Skeletal muscle satellite cell (primary cell): ENCODE measurements at regions not wholly inside any gene's neighbourhood (a gene's known extent, or its start where the extent isn't known, plus 50 kb on each side); places are given as distances from the start of the nearest gene placed in this dataset.
"Not testable (repeated sequence)": the region's sequence is repeated elsewhere in the genome, so short reads cannot be mapped to it uniquely, and the experiment has no call there.

ENCODE experiments used
- H3K27me3 ChIP-seq: 2 replicates; pipeline ENCODE4 v1.7.0; 2013; ENCODE audit warnings: low read length; ENCODE audit not compliant: control insufficient read depth, insufficient read depth
- H3K36me3 ChIP-seq: 2 replicates; pipeline ENCODE4 v1.7.0; 2013; ENCODE audit warnings: mild to moderate bottlenecking, control low read depth, low read length; ENCODE audit not compliant: insufficient read depth
- H3K4me1 ChIP-seq: 2 replicates; pipeline ENCODE4 v1.7.0; 2013; ENCODE audit warnings: low read length; ENCODE audit not compliant: control insufficient read depth, insufficient read depth
- H3K4me2 ChIP-seq: 2 replicates; pipeline ENCODE4 v1.7.0; 2013; ENCODE audit warnings: mild to moderate bottlenecking, low read length
- H3K4me3 ChIP-seq: 2 replicates; pipeline ENCODE4 v1.7.0; 2013; ENCODE audit warnings: low read length
- H3K9ac ChIP-seq: 2 replicates; pipeline ENCODE4 v1.7.0; 2013; ENCODE audit warnings: mild to moderate bottlenecking, low read depth, low read length, moderate library complexity
- H3K9me3 ChIP-seq: replicated peaks from 2 replicates; pipeline ENCODE4 v1.7.0; 2013; ENCODE audit warnings: mild to moderate bottlenecking, control low read depth, low read length

GRCh38 chr4:189834616-189835015, 106.1 kb upstream of the FRG1 start:
- no peak overlapping the region for H3K4me3 ChIP-seq
- H3K9me3 ChIP-seq = peaks cover 3% of the 10 kb centered on the region
- no peak overlapping the region for H3K4me2 ChIP-seq
- H3K36me3 ChIP-seq = no peaks in the 10 kb centered on the region
- no peaks in the 10 kb centered on the region for H3K4me1 ChIP-seq
- no peak overlapping the region for H3K9ac ChIP-seq
- H3K27me3 ChIP-seq = no peaks in the 10 kb centered on the region

GRCh38 chr4:189835505-189835904, 105.2 kb upstream of the FRG1 start:
- no peaks in the 10 kb centered on the region for H3K27me3 ChIP-seq

GRCh38 chr4:189837471-189837870, 103.2 kb upstream of the FRG1 start:
- H3K4me1 ChIP-seq = no peaks in the 10 kb centered on the region
- H3K9ac ChIP-seq = no peak overlapping the region
- no peak overlapping the region for H3K4me3 ChIP-seq
- H3K27me3 ChIP-seq = no peaks in the 10 kb centered on the region
- no peak overlapping the region for H3K4me2 ChIP-seq
- H3K9me3 ChIP-seq = no peaks in the 10 kb centered on the region
- H3K36me3 ChIP-seq = no peaks in the 10 kb centered on the region

More at GRCh38 chr4:189835505-189835904, 105.2 kb upstream of the FRG1 start:
- Histone ChIP-seq H3K9ac (no peak overlapping the region), H3K9me3 (peaks cover 3% of the 10 kb centered on the region), H3K36me3 (no peaks in the 10 kb centered on the region), H3K4me2 (no peak overlapping the region), H3K4me3 (no peak overlapping the region), H3K4me1 (no peaks in the 10 kb centered on the region)

- Histone ChIP-seq H3K4me3 (no peak overlapping the region), H3K9me3 (peaks cover 3% of the 10 kb centered on the region), H3K4me1 (no peaks in the 10 kb centered on the region), H3K4me2 (no peak overlapping the region), H3K36me3 (no peaks in the 10 kb centered on the region), H3K9ac (no peak overlapping the region), H3K27me3 (no peaks in the 10 kb centered on the region)
Observed at GRCh38 chr4:189838821-189839497, 101.7 kb upstream of the FRG1 start.

- Histone ChIP-seq H3K4me3 (no peak overlapping the region), H3K27me3 (no peaks in the 10 kb centered on the region), H3K4me1 (no peaks in the 10 kb centered on the region), H3K36me3 (no peaks in the 10 kb centered on the region), H3K9me3 (peaks cover 3% of the 10 kb centered on the region), H3K9ac (no peak overlapping the region), H3K4me2 (no peak overlapping the region)
Observed at GRCh38 chr4:189840356-189840755, 100.3 kb upstream of the FRG1 start.

- Histone ChIP-seq H3K4me3 (no peak overlapping the region), H3K27me3 (no peaks in the 10 kb centered on the region), H3K9me3 (peaks cover 3% of the 10 kb centered on the region), H3K36me3 (no peaks in the 10 kb centered on the region), H3K9ac (no peak overlapping the region), H3K4me1 (no peaks in the 10 kb centered on the region), H3K4me2 (no peak overlapping the region)
Observed at GRCh38 chr4:189843413-189844009, 97.2 kb upstream of the FRG1 start.

GRCh38 chr4:189845145-189845846, 95.4 kb upstream of the FRG1 start:
- no peaks in the 10 kb centered on the region for H3K36me3 ChIP-seq
- peaks cover 3% of the 10 kb centered on the region for H3K9me3 ChIP-seq

GRCh38 chr4:189846094-189846493, 94.6 kb upstream of the FRG1 start:
- not testable (repeated sequence) for H3K9me3 ChIP-seq, H3K36me3 ChIP-seq, H3K9ac ChIP-seq, H3K4me1 ChIP-seq, H3K27me3 ChIP-seq, H3K4me3 ChIP-seq, H3K4me2 ChIP-seq

More at GRCh38 chr4:189845145-189845846, 95.4 kb upstream of the FRG1 start:
- Histone ChIP-seq H3K4me2 (no peak overlapping the region), H3K27me3 (no peaks in the 10 kb centered on the region), H3K9ac (no peak overlapping the region), H3K4me3 (no peak overlapping the region), H3K4me1 (no peaks in the 10 kb centered on the region)

- H3K4me1 ChIP-seq, H3K9me3 ChIP-seq, H3K27me3 ChIP-seq, H3K4me3 ChIP-seq, H3K9ac ChIP-seq, H3K36me3 ChIP-seq, H3K4me2 ChIP-seq: not testable (repeated sequence)
Observed at GRCh38 chr4:189846608-189847007, 94.1 kb upstream of the FRG1 start.

GRCh38 chr4:189848672-189849071, 92.0 kb upstream of the FRG1 start:
- not testable (repeated sequence) for H3K9me3 ChIP-seq, H3K4me1 ChIP-seq, H3K4me2 ChIP-seq, H3K4me3 ChIP-seq, H3K27me3 ChIP-seq, H3K9ac ChIP-seq, H3K36me3 ChIP-seq

GRCh38 chr4:189850239-189850856, 90.3 kb upstream of the FRG1 start:
- Histone ChIP-seq H3K36me3 (no peaks in the 10 kb centered on the region), H3K4me2 (no peak overlapping the region), H3K9ac (no peak overlapping the region), H3K4me3 (no peak overlapping the region), H3K4me1 (no peaks in the 10 kb centered on the region), H3K27me3 (no peaks in the 10 kb centered on the region), H3K9me3 (no peaks in the 10 kb centered on the region)
